ENCODE measurements at regions not wholly inside any gene's neighbourhood (a gene's known extent, or its start where the extent isn't known, plus 50 kb on each side); places are given as distances from the start of the nearest gene placed in this dataset.
"Not testable (repeated sequence)": the region's sequence is repeated elsewhere in the genome, so short reads cannot be mapped to it uniquely, and the experiment has no call there.

DNA sequence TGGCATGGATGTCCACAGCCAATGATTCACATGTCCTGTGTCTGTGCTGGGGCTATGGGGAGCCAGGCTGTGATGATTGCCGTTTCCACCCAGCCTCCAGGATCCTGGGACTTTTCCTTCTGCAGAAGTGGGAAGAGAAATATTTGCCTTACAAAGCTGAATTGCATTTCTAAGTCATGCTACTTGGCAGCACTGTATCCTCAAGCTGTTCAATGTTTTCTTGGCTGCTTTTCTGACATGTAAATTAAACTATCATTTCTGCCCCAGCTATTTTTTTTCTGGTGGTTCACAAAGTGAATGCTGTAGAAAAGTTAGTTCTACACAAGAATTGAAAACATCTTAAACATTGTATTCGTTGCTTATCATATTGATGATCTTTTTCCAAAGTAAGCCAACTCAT lies 51.9 kb upstream of the TCERG1L start:
- Mint-ChIP-seq H3K27ac (no peak overlapping the region), H3K9me3 (peaks cover 9% of the 10 kb centered on the region), H3K4me1 (ENCODE audit: low read depth) (no peaks in the 10 kb centered on the region), H3K4me3 (no peak overlapping the region), H3K27me3 (no peaks in the 10 kb centered on the region), H3K36me3 (ENCODE audit: low read depth) (no peaks in the 10 kb centered on the region)
- no peak for DNase-seq

DNA sequence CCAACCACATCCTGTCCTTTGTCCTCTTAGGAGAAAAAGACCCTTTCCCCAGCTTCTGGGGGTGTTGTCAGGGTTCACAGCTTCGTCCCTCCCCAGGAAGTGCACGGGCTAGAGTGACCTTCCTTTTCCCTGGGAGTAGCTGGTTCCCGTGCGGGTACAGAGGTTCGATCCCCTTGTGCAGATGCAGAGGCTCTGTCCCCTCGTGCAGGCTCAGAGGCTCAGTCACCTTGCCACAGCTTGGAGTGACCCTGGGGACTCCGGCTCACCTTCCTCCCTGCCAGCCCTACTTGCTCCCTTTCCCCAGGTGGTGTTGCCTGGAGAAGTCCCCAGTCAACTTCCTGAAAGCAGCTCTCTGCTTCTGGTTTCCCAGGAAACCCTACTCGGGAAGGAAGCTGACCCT lies 60.0 kb upstream of the TCERG1L start:
- Mint-ChIP-seq H3K27me3 (peaks cover 13% of the 10 kb centered on the region), H3K36me3 (ENCODE audit: low read depth) (no peaks in the 10 kb centered on the region), H3K27ac (no peak overlapping the region), H3K9me3 (peaks cover 9% of the 10 kb centered on the region), H3K4me1 (ENCODE audit: low read depth) (no peaks in the 10 kb centered on the region), H3K4me3 (no peak overlapping the region)
- no peak for DNase-seq

DNA sequence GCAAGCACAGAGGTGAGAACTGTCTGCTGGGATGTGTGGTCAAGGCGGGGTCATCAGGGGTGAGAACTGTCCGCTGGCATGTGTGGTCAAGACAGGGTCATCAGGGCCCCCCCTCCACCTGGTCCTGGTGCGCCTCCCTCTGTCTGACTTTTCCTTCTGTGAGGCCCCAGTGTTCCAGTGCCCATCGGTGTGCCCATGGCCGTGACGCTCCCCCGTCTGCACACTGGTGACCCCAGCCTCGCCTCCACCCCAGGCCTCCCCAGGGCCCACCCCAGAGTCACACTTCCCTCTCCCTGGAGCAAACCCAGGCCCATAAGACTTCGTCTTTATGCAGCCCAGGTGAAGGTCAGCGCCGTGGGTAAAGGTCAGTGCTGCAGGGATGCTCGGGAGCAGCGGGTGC lies 70.1 kb upstream of the TCERG1L start:
- Mint-ChIP-seq H3K9me3 (peaks cover under 1% of the 10 kb centered on the region), H3K27ac (no peak overlapping the region), H3K36me3 (ENCODE audit: low read depth) (no peaks in the 10 kb centered on the region), H3K4me3 (no peak overlapping the region), H3K4me1 (ENCODE audit: low read depth) (no peaks in the 10 kb centered on the region), H3K27me3 (peaks cover 8% of the 10 kb centered on the region)
- no peak for DNase-seq

DNA sequence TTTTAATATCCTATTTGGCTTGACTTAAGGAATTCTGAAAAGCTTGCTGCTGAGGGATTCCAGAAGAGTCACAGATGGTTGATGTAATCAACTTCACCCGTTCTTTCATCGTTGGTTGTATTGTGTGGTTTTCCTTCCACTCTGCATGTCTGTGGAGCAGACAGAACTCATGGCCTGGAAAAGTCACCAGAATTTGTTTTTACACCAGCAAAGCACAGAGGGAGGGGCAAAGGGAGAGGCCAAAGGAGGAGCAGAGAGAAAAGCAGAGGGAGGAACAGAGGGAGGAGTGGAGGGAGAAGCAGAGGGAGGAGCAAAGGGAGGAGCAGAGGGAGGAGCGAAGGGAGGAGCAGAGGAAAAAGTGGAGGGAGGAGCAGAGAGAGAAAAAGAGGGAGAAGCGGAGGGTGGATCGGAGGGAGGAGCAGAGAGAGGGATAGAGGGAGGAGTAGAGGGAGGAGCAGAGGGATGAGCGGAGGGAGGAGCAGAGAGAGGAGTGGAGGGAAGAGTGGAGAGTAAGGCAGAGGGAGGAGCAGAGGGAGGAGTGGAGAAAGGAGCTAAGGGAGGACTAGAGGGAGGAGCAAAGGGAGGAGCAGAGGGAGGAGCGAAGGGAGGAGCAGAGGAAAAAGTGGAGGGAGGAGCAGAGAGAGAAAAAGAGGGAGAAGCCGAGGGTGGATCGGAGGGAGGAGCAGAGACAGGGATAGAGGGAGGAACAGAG lies 73.8 kb upstream of the TCERG1L start:
- not testable (repeated sequence) for H3K27me3 Mint-ChIP-seq; H3K4me1 Mint-ChIP-seq (ENCODE audit: low read depth); H3K36me3 Mint-ChIP-seq (ENCODE audit: low read depth); H3K9me3 Mint-ChIP-seq; DNase-seq; H3K27ac Mint-ChIP-seq; H3K4me3 Mint-ChIP-seq

DNA sequence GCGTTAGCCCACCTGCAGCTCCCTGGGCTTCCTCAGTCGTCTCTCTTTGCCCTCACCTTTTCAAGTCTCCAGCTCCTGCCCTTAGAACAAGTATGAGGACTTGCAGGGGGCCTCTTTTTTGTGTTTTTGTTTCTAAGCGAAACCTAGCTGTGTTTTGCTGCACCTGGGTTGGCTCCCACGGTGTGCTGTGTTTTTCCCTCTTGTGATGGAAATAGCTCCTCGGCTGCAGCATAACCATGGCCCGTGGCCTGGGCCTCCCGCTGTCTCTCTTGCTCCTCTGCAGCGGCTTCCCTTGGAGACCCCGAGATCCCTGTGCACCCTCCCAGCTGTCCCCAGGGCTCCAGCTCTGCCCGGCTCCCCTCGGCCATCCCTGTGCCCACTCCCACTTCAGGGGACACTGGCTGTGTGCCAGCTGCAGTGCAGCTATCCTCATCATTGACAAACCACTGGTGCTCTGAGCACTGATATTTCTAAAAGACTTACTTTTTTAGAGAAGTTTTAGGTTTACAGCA lies 75.6 kb upstream of the TCERG1L start:
- H3K4me3 Mint-ChIP-seq = no peak overlapping the region

DNA sequence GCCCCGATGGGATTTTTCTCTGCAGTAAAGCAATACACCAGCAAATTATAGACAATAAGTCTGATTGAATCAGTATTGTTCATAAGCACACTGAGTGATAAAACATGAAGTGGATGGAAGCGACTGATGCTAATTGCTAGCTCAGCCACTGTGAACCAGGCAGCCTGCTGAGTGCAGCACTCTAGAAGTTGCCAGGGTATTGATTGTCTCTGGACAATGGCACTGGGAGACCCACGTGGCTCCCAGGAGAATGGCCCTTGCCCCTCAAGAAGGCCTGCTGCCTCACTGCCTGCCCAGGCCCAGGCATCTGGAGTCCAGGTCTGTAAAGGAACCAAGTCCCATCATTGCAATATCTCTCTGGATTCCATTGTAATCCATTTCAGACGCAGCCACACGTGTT lies 80.4 kb upstream of the TCERG1L start:
- Mint-ChIP-seq H3K4me3 (no peak overlapping the region), H3K27me3 (no peaks in the 10 kb centered on the region), H3K36me3 (ENCODE audit: low read depth) (no peaks in the 10 kb centered on the region), H3K27ac (no peak overlapping the region), H3K9me3 (no peaks in the 10 kb centered on the region), H3K4me1 (ENCODE audit: low read depth) (no peaks in the 10 kb centered on the region)
- DNase-seq = no peak

More for the DNA sequence above, 75.6 kb upstream of the TCERG1L start:
- Mint-ChIP-seq H3K36me3 (ENCODE audit: low read depth) (no peaks in the 10 kb centered on the region), H3K9me3 (no peaks in the 10 kb centered on the region), H3K27ac (no peak overlapping the region), H3K4me1 (ENCODE audit: low read depth) (no peaks in the 10 kb centered on the region), H3K27me3 (no peaks in the 10 kb centered on the region)
- DNase-seq = no peak

DNA sequence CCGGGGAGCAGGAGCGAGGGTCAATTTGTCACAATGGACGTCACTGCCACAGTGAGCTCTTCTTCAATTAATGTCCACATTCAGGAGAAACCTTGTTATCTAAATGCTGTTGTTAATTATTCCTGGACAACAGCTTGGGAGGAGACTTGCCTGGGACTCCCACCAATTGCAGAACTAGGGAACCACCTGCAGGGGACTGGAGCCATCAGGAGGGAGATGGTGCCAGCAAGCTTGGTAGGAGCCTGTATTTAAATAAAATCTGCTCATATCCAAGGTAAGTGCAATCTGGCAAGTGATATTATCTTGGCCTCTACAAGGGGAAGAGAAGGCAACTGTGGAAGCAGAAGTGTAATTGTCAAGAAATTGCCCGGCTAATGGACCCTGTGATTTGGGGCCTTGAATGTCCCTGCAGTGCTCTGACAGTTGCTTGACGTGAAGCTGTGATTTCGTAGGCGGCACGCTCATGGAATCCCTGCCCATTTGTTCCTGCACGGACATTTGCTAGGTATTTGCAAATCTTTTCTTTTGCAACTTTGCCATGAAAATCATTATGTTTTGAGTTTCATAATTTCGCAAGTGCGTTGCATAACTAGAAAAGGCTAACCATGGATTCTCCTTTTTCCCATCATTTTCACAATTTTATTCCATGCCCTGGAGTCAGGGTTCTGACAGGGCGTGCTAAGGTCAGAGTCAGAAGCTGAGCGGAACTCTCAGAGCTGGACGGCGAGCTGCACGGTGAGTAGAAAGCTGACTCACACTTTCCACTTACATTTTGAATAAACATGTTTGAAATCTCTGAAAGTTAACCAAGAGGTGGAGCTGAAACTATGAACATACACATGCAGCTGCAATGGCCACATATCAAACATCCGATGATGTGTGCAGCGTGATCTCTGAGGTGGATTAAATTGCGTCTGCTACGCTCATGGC lies 84.9 kb upstream of the TCERG1L start:
- H3K27me3 Mint-ChIP-seq = no peaks in the 10 kb centered on the region
- H3K36me3 Mint-ChIP-seq (ENCODE audit: low read depth) = no peaks in the 10 kb centered on the region
- H3K27ac Mint-ChIP-seq = no peak overlapping the region
- H3K9me3 Mint-ChIP-seq = no peaks in the 10 kb centered on the region
- H3K4me1 Mint-ChIP-seq (ENCODE audit: low read depth) = no peaks in the 10 kb centered on the region
- DNase-seq = no peak
- H3K4me3 Mint-ChIP-seq = no peak overlapping the region

DNA sequence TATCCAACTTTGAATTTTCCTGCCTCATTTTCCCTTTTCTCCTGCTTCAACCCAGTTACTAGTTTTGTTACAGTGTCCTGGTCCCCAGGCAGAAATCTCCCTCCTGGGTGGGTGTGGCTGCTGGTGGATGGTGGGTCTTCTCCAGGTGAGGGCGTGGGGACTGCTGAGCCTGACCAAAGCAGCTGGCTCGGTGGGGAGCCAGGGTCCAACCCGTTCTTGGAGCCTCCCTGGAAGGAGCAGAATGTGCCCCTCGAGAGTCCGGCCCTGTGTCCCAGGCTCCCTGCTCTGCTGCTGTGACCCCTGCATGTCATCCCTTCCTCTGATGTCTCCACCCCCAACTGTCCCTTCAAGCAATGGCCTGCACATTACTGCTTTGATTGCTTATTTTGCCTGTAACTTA lies 86.6 kb upstream of the TCERG1L start:
- H3K9me3 Mint-ChIP-seq = no peaks in the 10 kb centered on the region
- H3K4me1 Mint-ChIP-seq (ENCODE audit: low read depth) = no peaks in the 10 kb centered on the region
- DNase-seq = no peak
- no peaks in the 10 kb centered on the region for H3K27me3 Mint-ChIP-seq
- no peaks in the 10 kb centered on the region for H3K36me3 Mint-ChIP-seq (ENCODE audit: low read depth)
- H3K27ac Mint-ChIP-seq = no peak overlapping the region
- H3K4me3 Mint-ChIP-seq = no peak overlapping the region

DNA sequence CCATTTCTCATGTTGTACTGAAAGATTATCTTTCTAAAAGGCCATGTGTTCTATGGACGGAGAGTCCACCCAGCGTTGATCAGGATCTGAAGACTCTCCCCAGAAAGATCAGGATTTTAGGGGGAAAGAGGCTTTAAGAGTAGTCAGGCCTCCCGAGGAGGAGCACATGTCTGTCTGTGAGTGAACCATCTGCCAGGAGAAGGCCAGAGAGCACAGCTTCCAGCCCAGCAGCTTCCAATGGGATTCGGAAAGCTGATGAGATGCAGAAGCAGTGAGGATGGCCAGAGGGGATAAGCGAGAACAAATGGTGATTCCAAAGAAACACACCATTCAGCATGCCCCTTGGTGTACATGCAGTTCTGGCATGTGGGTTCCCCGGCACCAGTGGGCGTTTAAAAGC lies 88.5 kb upstream of the TCERG1L start:
- DNase-seq = no peak
- Mint-ChIP-seq H3K36me3 (ENCODE audit: low read depth) (no peaks in the 10 kb centered on the region), H3K27me3 (no peaks in the 10 kb centered on the region), H3K4me3 (no peak overlapping the region), H3K4me1 (ENCODE audit: low read depth) (no peaks in the 10 kb centered on the region), H3K27ac (no peak overlapping the region), H3K9me3 (no peaks in the 10 kb centered on the region)

DNA sequence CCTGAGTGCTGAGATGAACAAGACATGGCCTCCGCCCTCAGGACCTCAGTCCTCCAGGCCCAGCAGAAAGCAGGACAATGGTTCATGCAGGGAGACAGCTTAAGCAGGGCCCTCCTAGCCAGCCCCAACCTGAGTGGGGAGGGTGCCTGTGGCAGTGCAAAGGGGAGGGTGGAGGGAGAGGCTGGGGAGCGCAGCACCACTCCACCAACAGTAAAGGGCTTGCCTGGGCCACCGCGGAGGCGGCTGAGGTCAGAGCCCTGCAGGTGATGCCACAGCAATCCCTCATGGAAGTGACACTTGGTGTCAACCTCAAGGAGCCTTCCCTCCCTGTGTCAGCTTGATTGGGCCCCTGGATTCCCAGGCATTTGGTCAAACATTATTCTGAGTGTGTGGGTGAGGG lies 89.0 kb upstream of the TCERG1L start:
- Mint-ChIP-seq H3K27ac (no peak overlapping the region), H3K4me1 (ENCODE audit: low read depth) (no peaks in the 10 kb centered on the region), H3K9me3 (no peaks in the 10 kb centered on the region), H3K4me3 (no peak overlapping the region), H3K27me3 (no peaks in the 10 kb centered on the region), H3K36me3 (ENCODE audit: low read depth) (no peaks in the 10 kb centered on the region)
- no peak for DNase-seq

DNA sequence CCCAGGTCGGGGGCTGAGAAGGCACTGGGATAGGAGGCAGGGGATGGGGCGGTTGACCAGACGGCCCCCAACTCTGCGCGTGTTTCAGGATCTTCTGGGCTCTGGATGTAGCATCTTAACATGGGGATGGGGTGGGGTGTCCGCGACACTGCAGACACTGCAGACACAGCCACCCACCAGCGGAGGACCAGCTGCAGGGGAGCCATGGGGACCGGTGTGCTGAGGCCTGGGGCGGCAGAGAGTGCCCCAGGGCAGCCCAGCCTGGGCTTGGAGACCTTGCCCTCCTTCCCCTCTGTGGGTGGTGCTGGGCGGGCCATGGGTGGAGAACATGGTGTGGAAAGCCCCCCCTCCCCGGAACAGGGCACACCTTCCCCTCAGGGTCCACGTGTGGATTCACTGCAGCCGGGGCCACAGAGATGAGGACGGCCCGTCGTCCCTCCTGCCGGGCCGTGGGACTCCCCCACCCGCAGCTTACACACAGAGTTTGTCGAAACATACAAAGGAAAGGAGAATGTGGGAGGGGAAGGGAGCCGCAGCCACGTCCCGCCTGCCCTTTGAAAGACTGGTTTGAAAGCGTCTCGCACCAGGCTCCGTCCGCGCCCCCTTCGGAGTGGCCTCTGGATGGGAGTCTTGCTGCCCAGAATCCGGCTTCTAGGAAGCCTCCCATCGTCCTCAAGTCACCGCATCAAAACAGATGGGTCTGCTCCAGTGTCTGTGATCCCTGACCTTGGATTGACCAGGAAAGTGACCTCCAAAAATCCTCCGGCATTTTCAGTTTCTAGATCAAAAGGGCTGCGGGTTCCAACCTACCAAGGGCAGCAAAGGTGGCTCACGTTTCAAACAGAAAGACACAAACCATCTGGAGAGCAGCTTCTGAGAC lies 91.5 kb upstream of the TCERG1L start:
- Mint-ChIP-seq H3K27me3 (no peaks in the 10 kb centered on the region), H3K4me1 (ENCODE audit: low read depth) (no peaks in the 10 kb centered on the region), H3K36me3 (ENCODE audit: low read depth) (no peaks in the 10 kb centered on the region), H3K9me3 (no peaks in the 10 kb centered on the region), H3K4me3 (no peak overlapping the region), H3K27ac (no peak overlapping the region)
- DNase-seq = no peak

DNA sequence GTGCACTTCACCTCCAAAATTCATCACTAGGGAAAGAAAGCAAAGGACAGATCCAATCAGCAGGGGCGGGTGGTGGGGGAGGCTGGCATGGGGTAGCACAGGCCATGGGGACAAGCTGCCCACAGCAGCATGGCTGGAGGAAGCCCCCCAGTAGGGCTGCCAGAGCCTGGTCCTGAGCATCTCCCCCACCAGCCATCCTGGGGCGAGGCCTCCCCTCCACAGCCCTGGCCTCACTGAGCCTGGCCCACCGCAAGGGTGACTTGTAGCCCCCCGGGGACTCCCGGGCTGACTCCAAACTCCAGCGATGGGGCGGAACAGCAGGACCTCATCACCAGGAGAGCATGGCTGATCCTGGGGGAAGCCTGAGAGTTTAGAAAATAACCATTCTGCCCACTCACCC lies 92.4 kb upstream of the TCERG1L start:
- Mint-ChIP-seq H3K27ac (no peak overlapping the region), H3K9me3 (no peaks in the 10 kb centered on the region), H3K27me3 (no peaks in the 10 kb centered on the region), H3K4me3 (no peak overlapping the region), H3K4me1 (ENCODE audit: low read depth) (no peaks in the 10 kb centered on the region), H3K36me3 (ENCODE audit: low read depth) (no peaks in the 10 kb centered on the region)
- no peak for DNase-seq

DNA sequence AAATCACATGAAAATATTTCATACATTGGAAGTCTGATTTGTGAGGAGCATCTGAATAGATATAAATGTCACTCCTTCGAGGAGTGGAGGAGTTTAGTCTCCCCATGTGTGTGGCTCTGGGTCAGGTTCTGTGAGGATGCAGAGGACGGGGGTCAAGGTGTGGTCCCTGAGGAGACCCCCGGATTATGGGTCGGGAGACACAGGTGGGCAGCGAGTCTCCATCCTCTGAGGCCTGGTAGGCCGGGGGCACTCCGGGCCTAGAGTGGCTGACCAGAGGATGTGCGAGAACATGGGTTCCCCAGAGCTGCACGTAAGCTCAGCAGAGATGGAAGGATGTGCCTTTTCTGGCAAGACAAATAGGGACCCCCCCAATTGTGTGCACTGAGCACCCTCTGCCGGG lies 93.4 kb upstream of the TCERG1L start:
- DNase-seq = no peak
- Mint-ChIP-seq H3K27ac (no peak overlapping the region), H3K9me3 (no peaks in the 10 kb centered on the region), H3K36me3 (ENCODE audit: low read depth) (no peaks in the 10 kb centered on the region), H3K27me3 (no peaks in the 10 kb centered on the region), H3K4me1 (ENCODE audit: low read depth) (no peaks in the 10 kb centered on the region), H3K4me3 (no peak overlapping the region)

DNA sequence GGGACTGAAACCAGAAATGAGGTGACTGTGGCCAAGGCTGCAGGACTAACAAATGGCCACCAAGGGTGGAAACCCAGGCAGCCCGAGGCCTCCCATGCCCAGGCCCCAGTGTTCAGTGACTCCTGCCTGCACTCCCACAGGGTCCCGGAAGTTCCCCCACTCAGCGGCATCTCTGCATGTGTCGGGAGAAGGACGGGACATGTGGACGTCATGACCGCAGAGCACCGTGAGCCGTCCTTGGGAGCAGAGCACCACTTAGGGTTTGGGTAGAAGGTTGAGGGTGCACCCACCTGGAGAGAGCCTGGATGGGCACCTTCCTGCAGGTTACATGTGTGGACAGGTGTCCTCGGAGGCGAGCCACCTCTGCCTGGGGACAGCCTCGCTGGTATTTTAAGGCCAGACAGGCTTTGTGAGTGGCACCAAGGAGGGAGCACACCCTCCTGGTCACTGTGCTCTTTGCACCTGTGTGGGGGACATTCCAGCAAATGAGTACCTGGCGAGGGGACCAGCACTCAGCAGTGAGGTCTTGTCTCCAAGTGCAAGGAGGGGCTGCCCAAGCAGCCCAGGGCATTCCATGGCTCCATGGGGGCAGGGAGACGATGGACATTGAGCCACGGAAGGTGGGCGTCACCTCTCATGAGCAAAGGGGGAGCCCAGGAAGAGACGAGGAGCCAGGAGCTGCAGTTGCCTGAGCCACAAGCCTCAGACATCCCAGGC lies 95.3 kb upstream of the TCERG1L start:
- Mint-ChIP-seq H3K27me3 (no peaks in the 10 kb centered on the region), H3K36me3 (ENCODE audit: low read depth) (no peaks in the 10 kb centered on the region), H3K4me1 (ENCODE audit: low read depth) (no peaks in the 10 kb centered on the region), H3K27ac (no peak overlapping the region), H3K9me3 (no peaks in the 10 kb centered on the region), H3K4me3 (no peak overlapping the region)
- no peak for DNase-seq
